ENCODE measurements at regions not wholly inside any gene's neighbourhood (a gene's known extent, or its start where the extent isn't known, plus 50 kb on each side); places are given as distances from the start of the nearest gene placed in this dataset.

DNA sequence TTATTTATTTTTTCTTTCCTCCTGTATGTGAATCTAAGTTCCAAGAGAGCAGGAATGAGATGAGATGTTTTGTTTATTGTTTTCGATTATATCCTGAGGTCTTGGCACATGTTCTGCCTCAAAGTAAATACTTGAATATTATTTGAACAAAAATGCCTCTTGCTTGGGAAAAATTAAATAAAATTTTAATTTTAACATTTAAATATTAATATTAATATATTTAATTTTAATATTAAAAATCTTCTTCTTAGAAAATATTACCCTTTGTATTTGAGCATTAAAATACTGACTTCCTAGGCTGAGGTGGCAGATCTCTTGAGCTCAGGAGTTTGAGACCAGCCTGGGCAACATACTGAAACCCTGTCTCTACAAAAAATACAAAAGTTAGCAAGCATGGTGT is 123.4 kb upstream of the SEMA3D start:
- TF ChIP-seq, protein P1, sequence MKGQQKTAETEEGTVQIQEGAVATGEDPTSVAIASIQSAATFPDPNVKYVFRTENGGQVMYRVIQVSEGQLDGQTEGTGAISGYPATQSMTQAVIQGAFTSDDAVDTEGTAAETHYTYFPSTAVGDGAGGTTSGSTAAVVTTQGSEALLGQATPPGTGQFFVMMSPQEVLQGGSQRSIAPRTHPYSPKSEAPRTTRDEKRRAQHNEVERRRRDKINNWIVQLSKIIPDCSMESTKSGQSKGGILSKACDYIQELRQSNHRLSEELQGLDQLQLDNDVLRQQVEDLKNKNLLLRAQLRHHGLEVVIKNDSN (CRISPR knock-in tag; IDR thresholded peaks at IDR 0.05) = no peak
- TF ChIP-seq COPS2 (conservative IDR thresholded peaks at IDR 0.05) (no peak), ZBTB1 (CRISPR knock-in tag; IDR thresholded peaks at IDR 0.05; ENCODE audit: borderline replicate concordance, low read depth) (no peak), SIN3A (IDR thresholded peaks at IDR 0.05; ENCODE audit: borderline replicate concordance in 2 of 2, control insufficient read depth in 1 of 2, low read depth in 2 of 2, low read length in 2 of 2) (no peak), MTA2 (IDR thresholded peaks at IDR 0.05; ENCODE audit: low read depth) (no peak), FOXJ3 (CRISPR knock-in tag; IDR thresholded peaks at IDR 0.05) (no peak), MAZ (CRISPR knock-in tag; conservative IDR thresholded peaks at IDR 0.05 in 1 of 2, IDR thresholded peaks at IDR 0.05 in 1 of 2) (no peak), MLX (CRISPR knock-in tag; conservative IDR thresholded peaks at IDR 0.05) (no peak), ZNF583 (CRISPR knock-in tag; IDR thresholded peaks at IDR 0.05) (no peak), HDAC1 (IDR thresholded peaks at IDR 0.05) (no peak), ZZZ3 (IDR thresholded peaks at IDR 0.05) (no peak), ZNF184 (CRISPR knock-in tag; IDR thresholded peaks at IDR 0.05) (no peak), GABPA (tag; conservative IDR thresholded peaks at IDR 0.05; ENCODE audit: low read depth) (no peak)
- TF ChIP-seq, protein P2, sequence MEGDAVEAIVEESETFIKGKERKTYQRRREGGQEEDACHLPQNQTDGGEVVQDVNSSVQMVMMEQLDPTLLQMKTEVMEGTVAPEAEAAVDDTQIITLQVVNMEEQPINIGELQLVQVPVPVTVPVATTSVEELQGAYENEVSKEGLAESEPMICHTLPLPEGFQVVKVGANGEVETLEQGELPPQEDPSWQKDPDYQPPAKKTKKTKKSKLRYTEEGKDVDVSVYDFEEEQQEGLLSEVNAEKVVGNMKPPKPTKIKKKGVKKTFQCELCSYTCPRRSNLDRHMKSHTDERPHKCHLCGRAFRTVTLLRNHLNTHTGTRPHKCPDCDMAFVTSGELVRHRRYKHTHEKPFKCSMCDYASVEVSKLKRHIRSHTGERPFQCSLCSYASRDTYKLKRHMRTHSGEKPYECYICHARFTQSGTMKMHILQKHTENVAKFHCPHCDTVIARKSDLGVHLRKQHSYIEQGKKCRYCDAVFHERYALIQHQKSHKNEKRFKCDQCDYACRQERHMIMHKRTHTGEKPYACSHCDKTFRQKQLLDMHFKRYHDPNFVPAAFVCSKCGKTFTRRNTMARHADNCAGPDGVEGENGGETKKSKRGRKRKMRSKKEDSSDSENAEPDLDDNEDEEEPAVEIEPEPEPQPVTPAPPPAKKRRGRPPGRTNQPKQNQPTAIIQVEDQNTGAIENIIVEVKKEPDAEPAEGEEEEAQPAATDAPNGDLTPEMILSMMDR (IDR thresholded peaks at IDR 0.05 in 2 of 3, conservative IDR thresholded peaks at IDR 0.05 in 1 of 3; ENCODE audit: insufficient read depth in 2 of 3, low read depth in 1 of 3, low read length in 3 of 3) = no peak

Measured in K562 (cell line).